ENCODE measurements at regions not wholly inside any gene's neighbourhood (a gene's known extent, or its start where the extent isn't known, plus 50 kb on each side); places are given as distances from the start of the nearest gene placed in this dataset.

- H3K4me3 ChIP-seq (ENCODE audit: control insufficient read depth, low read depth, low read length): no peak overlapping the region
- DNase-seq (ENCODE audit: low read depth): no peak
- TF ChIP-seq, protein P1, sequence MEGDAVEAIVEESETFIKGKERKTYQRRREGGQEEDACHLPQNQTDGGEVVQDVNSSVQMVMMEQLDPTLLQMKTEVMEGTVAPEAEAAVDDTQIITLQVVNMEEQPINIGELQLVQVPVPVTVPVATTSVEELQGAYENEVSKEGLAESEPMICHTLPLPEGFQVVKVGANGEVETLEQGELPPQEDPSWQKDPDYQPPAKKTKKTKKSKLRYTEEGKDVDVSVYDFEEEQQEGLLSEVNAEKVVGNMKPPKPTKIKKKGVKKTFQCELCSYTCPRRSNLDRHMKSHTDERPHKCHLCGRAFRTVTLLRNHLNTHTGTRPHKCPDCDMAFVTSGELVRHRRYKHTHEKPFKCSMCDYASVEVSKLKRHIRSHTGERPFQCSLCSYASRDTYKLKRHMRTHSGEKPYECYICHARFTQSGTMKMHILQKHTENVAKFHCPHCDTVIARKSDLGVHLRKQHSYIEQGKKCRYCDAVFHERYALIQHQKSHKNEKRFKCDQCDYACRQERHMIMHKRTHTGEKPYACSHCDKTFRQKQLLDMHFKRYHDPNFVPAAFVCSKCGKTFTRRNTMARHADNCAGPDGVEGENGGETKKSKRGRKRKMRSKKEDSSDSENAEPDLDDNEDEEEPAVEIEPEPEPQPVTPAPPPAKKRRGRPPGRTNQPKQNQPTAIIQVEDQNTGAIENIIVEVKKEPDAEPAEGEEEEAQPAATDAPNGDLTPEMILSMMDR (IDR thresholded peaks at IDR 0.05; ENCODE audit: control insufficient read depth, insufficient read depth, low read depth, low read length, missing control alignments): peak; percentile 74
Observed at GRCh38 chr15:38707802-38708671, 143.4 kb upstream of the RASGRP1 start.

- no peak overlapping the region for H3K4me3 ChIP-seq (ENCODE audit: control insufficient read depth, low read depth, low read length)
- no peak for DNase-seq (ENCODE audit: low read depth)
Observed at GRCh38 chr15:38708672-38709180, 144.1 kb upstream of the RASGRP1 start.

DNA sequence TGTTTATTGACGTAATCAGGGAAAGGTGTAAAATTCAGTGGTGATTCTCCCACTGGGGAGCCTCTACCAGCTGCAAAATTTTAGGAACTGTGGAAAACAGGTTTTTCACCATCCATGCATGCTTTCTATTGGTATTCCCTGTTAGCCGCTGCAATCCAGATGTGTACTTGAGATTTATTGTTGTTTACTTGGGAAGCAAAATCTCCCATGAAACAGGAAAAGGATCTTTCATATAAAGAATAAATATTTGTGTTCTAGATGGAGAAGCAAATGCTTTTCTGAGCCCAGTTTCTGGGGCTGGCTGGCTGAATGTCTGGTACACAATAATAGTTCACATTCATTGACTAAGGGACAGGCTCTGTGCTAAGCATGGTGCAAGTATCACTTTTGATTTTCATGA is 144.6 kb upstream of the RASGRP1 start:
- no peak for DNase-seq (ENCODE audit: low read depth)
- TF ChIP-seq, protein P1 (IDR thresholded peaks at IDR 0.05; ENCODE audit: control insufficient read depth, insufficient read depth, low read depth, low read length, missing control alignments): no peak

More at GRCh38 chr15:38708672-38709180, 144.1 kb upstream of the RASGRP1 start:
- TF ChIP-seq, protein P1 (IDR thresholded peaks at IDR 0.05; ENCODE audit: control insufficient read depth, insufficient read depth, low read depth, low read length, missing control alignments): no peak

GRCh38 chr15:38714309-38715072 is 149.9 kb upstream of the RASGRP1 start:
- peak; percentile 99 for DNase-seq (ENCODE audit: low read depth)
- no peak overlapping the region for H3K4me3 ChIP-seq (ENCODE audit: control insufficient read depth, low read depth, low read length)
- TF ChIP-seq, protein P1 (IDR thresholded peaks at IDR 0.05; ENCODE audit: control insufficient read depth, insufficient read depth, low read depth, low read length, missing control alignments): no peak

More for the DNA sequence above, 144.6 kb upstream of the RASGRP1 start:
- H3K4me3 ChIP-seq (ENCODE audit: control insufficient read depth, low read depth, low read length): no peak overlapping the region

- TF ChIP-seq, protein P1 (IDR thresholded peaks at IDR 0.05; ENCODE audit: control insufficient read depth, insufficient read depth, low read depth, low read length, missing control alignments): no peak
- DNase-seq (ENCODE audit: low read depth): no peak
- H3K4me3 ChIP-seq (ENCODE audit: control insufficient read depth, low read depth, low read length): no peak overlapping the region
Observed at GRCh38 chr15:38720893-38721567, 156.4 kb upstream of the RASGRP1 start.

DNA sequence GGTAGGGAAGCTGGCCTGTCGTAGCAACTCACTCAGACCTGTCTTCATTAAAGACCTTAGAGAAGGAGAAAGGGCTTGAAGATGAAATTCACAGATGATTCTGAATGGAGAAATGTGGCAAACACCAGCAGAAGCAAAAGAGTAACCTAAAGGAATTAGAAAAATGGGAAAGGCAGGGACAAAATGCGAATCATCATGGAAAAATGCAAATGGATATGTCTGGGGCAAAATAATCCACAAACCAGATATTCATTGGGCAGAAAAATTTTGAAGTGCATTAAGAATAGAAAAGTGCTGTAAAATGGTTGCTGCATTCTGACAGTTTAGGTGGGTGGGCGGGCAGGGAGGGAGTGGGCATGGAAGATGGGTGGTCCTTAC is 156.9 kb upstream of the RASGRP1 start:
- no peak for DNase-seq (ENCODE audit: low read depth)
- TF ChIP-seq, protein P1 (IDR thresholded peaks at IDR 0.05; ENCODE audit: control insufficient read depth, insufficient read depth, low read depth, low read length, missing control alignments): no peak
- no peak overlapping the region for H3K4me3 ChIP-seq (ENCODE audit: control insufficient read depth, low read depth, low read length)

Data from AG09309 (cell line).